ENCODE measurements at regions not wholly inside any gene's neighbourhood (a gene's known extent, or its start where the extent isn't known, plus 50 kb on each side); places are given as distances from the start of the nearest gene placed in this dataset.

DNA sequence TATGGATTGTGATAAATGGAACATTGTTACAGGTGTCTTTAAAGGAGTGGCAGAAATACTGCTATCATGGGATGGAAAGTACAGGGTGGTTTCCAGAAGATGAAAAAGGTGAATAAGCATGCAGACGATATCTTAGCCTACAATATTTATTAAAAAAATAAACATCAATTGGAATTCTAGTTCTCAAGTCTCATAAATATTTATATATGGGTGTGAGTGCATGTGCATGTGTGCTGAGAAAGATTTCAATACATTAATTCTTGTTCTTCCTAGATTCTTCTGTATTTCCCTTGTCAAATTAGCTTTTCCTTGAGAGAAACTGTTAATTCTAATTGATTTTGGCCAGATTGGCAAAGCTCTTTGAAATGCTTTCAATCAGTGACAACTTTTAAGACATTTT lies 618.2 kb downstream of the METTL15 start:
- TF ChIP-seq, protein P1, sequence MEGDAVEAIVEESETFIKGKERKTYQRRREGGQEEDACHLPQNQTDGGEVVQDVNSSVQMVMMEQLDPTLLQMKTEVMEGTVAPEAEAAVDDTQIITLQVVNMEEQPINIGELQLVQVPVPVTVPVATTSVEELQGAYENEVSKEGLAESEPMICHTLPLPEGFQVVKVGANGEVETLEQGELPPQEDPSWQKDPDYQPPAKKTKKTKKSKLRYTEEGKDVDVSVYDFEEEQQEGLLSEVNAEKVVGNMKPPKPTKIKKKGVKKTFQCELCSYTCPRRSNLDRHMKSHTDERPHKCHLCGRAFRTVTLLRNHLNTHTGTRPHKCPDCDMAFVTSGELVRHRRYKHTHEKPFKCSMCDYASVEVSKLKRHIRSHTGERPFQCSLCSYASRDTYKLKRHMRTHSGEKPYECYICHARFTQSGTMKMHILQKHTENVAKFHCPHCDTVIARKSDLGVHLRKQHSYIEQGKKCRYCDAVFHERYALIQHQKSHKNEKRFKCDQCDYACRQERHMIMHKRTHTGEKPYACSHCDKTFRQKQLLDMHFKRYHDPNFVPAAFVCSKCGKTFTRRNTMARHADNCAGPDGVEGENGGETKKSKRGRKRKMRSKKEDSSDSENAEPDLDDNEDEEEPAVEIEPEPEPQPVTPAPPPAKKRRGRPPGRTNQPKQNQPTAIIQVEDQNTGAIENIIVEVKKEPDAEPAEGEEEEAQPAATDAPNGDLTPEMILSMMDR (IDR thresholded peaks at IDR 0.05) = no peak
- TF ChIP-seq POLR2A (IDR thresholded peaks at IDR 0.05) = no peak

All from breast epithelium (tissue), 3 donors.